DOHH2 (cell line): ENCODE measurements at regions not wholly inside any gene's neighbourhood (a gene's known extent, or its start where the extent isn't known, plus 50 kb on each side); places are given as distances from the start of the nearest gene placed in this dataset.

Experiments
- H3F3A ChIP-seq: fragments of 200-600 bp; sonication (generic), shearing (Covaris generic); 2 replicates; pipeline ENCODE4 v1.6.0; 2016; ENCODE audit warnings: antibody characterized with exemption, mild to moderate bottlenecking; ENCODE audit not compliant: control insufficient read depth, insufficient read depth
- H3K27ac ChIP-seq: fragments of 200-600 bp; sonication (generic); 2 replicates; pipeline ENCODE4 v1.5.1; 2014; ENCODE audit warnings: low read depth, mild to moderate bottlenecking, low read length, moderate library complexity
- H3K27me3 ChIP-seq: fragments of 200-600 bp; sonication (generic); 2 replicates; pipeline ENCODE4 v1.6.1; 2014; ENCODE audit warnings: mild to moderate bottlenecking, low read length, mixed read lengths; ENCODE audit not compliant: control insufficient read depth
- H3K36me3 ChIP-seq: fragments of 200-600 bp; sonication (generic); 2 replicates; pipeline ENCODE4 v1.6.1; 2014; ENCODE audit warnings: mild to moderate bottlenecking, low read length, moderate library complexity, mixed read lengths; ENCODE audit not compliant: control insufficient read depth
- H3K4me1 ChIP-seq: fragments of 200-600 bp; sonication (generic); 2 replicates; pipeline ENCODE4 v1.6.1; 2014; ENCODE audit warnings: mild to moderate bottlenecking, low read length, mixed read lengths; ENCODE audit not compliant: control insufficient read depth
- H3K4me2 ChIP-seq: fragments of 200-600 bp; sonication (generic); 2 replicates; pipeline ENCODE4 v1.6.0; 2014; ENCODE audit warnings: mild to moderate bottlenecking, low read length, moderate library complexity
- H3K4me3 ChIP-seq: fragments of 200-600 bp; sonication (generic); 2 replicates; pipeline ENCODE4 v1.5.1; 2014; ENCODE audit warnings: mild to moderate bottlenecking, low read length, mixed read lengths
- H3K79me2 ChIP-seq: fragments of 200-600 bp; sonication (generic); 2 replicates; pipeline ENCODE4 v1.6.1; 2014; ENCODE audit warnings: mild to moderate bottlenecking, low read length, mixed read lengths; ENCODE audit not compliant: control insufficient read depth
- H3K9me2 ChIP-seq: fragments of 200-600 bp; sonication (generic); replicated peaks from 2 replicates; pipeline ENCODE4 v1.6.1; 2014; ENCODE audit warnings: mild to moderate bottlenecking, low read length, mixed read lengths; ENCODE audit not compliant: control insufficient read depth
- H3K9me3 ChIP-seq: fragments of 200-600 bp; sonication (generic); 2 replicates; pipeline ENCODE4 v1.6.1; 2014; ENCODE audit warnings: antibody characterized with exemption, low read length, mixed read lengths; ENCODE audit not compliant: control insufficient read depth, insufficient read depth
- H4K20me1 ChIP-seq: fragments of 200-600 bp; sonication (generic); 2 replicates; pipeline ENCODE4 v1.6.0; 2014; ENCODE audit warnings: low read depth, mild to moderate bottlenecking, antibody characterized with exemption, low read length, moderate library complexity; ENCODE audit not compliant: control insufficient read depth, insufficient read depth
- EZH2phosphoT487 ChIP-seq: fragments of 200-600 bp; sonication (generic); IDR thresholded peaks from 2 replicates; pipeline ENCODE4 v1.6.1; 2017; ENCODE audit warnings: borderline replicate concordance, mild to moderate bottlenecking, antibody characterized with exemption, low read length, moderate library complexity, mixed read lengths
- TF ChIP-seq, protein P1 (sequence below): fragments of 200-600 bp; sonication (generic); IDR thresholded peaks from one replicate; pipeline ENCODE4 v1.5.1; 2014; ENCODE audit warnings: antibody characterized with exemption, mild to moderate bottlenecking, low read depth, low read length; ENCODE audit not compliant: poor library complexity, severe bottlenecking

- H3K27ac ChIP-seq = no peak overlapping the region
- H3K4me3 ChIP-seq = no peak overlapping the region
- H3K27me3 ChIP-seq = no peaks in the 10 kb centered on the region
- no peaks in the 10 kb centered on the region for H3K36me3 ChIP-seq
- no peak for TF ChIP-seq EZH2phosphoT487
- TF ChIP-seq, protein P1, sequence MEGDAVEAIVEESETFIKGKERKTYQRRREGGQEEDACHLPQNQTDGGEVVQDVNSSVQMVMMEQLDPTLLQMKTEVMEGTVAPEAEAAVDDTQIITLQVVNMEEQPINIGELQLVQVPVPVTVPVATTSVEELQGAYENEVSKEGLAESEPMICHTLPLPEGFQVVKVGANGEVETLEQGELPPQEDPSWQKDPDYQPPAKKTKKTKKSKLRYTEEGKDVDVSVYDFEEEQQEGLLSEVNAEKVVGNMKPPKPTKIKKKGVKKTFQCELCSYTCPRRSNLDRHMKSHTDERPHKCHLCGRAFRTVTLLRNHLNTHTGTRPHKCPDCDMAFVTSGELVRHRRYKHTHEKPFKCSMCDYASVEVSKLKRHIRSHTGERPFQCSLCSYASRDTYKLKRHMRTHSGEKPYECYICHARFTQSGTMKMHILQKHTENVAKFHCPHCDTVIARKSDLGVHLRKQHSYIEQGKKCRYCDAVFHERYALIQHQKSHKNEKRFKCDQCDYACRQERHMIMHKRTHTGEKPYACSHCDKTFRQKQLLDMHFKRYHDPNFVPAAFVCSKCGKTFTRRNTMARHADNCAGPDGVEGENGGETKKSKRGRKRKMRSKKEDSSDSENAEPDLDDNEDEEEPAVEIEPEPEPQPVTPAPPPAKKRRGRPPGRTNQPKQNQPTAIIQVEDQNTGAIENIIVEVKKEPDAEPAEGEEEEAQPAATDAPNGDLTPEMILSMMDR = no peak
- no peaks in the 10 kb centered on the region for H4K20me1 ChIP-seq
- no peaks in the 10 kb centered on the region for H3K9me2 ChIP-seq
- no peaks in the 10 kb centered on the region for H3K79me2 ChIP-seq
- H3K4me2 ChIP-seq = no peak overlapping the region
- no peaks in the 10 kb centered on the region for H3K4me1 ChIP-seq
- H3F3A ChIP-seq = no peaks in the 10 kb centered on the region
- H3K9me3 ChIP-seq = no peaks in the 10 kb centered on the region
Measured at GRCh38 chr3:117647435-117647834, 937.9 kb downstream of the TUSC7 start.

DNA sequence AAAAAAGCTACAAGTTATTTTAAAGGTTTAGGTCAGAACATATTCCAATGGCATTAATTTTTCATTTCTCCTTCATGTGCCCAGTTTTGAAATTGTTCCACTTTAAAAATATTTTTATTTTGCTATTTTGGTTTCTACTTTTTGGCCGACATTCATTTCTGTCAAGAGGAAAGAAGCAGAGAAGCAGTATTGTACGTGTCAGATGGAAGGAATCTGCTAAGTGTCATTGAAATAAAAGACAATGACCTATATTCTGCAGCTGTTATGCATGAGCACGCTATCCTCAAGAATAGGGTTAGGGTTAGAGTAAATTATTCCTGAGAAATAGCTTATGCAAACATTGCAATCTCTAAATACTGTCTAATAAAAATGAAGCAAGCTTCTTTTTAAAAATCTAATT is 941.7 kb downstream of the TUSC7 start:
- TF ChIP-seq EZH2phosphoT487 = no peak
- TF ChIP-seq, protein P1 = no peak
- Histone ChIP-seq H3K27me3 (no peaks in the 10 kb centered on the region), H3K4me1 (no peaks in the 10 kb centered on the region), H3K4me2 (no peak overlapping the region), H3K9me2 (no peaks in the 10 kb centered on the region), H4K20me1 (no peaks in the 10 kb centered on the region), H3F3A (no peaks in the 10 kb centered on the region), H3K9me3 (no peaks in the 10 kb centered on the region), H3K79me2 (no peaks in the 10 kb centered on the region), H3K27ac (no peak overlapping the region), H3K4me3 (no peak overlapping the region), H3K36me3 (no peaks in the 10 kb centered on the region)

DNA sequence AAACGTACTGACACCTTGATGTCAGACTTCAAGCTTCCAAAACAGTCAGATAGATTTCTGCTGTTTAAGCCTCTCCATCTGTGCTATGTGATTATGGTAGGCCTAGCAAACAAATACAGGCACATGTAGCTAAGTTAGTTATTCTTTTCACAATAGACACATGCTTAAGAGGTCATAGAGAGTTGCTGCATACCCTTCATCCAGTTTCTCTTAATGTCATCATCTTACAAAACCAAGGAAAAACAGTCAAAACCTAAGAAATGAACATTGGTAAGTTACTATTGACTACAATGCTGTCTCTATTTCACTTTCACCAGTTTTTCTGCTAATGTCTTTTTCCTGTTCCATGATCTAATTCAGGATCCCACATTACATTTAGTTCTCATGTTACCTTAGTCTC is 946.8 kb downstream of the TUSC7 start:
- Histone ChIP-seq H3K9me3 (no peaks in the 10 kb centered on the region), H3K36me3 (no peaks in the 10 kb centered on the region), H4K20me1 (no peaks in the 10 kb centered on the region), H3K4me1 (no peaks in the 10 kb centered on the region), H3F3A (no peaks in the 10 kb centered on the region), H3K79me2 (no peaks in the 10 kb centered on the region), H3K27ac (no peak overlapping the region), H3K4me2 (no peak overlapping the region), H3K9me2 (no peaks in the 10 kb centered on the region), H3K27me3 (no peaks in the 10 kb centered on the region), H3K4me3 (no peak overlapping the region)
- TF ChIP-seq EZH2phosphoT487 = no peak
- TF ChIP-seq, protein P1 = no peak

DNA sequence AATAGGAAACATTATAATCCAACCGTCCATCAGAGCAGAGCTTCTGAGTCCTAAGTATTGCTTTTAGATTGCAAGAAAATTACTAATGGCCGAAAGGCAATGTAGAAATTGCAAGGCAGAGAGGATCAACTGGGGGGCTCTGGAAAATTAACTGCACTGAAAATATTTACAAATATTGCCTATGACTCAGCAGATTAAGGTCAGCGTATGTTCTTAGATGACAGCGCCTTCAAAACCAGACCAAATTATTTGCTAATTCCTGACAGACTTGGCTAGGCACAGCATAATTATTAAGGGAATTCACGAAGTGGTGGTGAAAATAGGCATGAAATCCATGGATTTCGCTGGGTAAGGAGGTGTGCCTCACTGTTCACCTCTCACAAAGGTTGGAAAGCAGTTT is 947.7 kb downstream of the TUSC7 start:
- Histone ChIP-seq H3K36me3 (no peaks in the 10 kb centered on the region), H3K4me1 (no peaks in the 10 kb centered on the region), H3K79me2 (no peaks in the 10 kb centered on the region), H3K4me2 (no peak overlapping the region), H3K27me3 (no peaks in the 10 kb centered on the region), H3K9me2 (no peaks in the 10 kb centered on the region), H3K4me3 (no peak overlapping the region), H3F3A (no peaks in the 10 kb centered on the region), H3K9me3 (no peaks in the 10 kb centered on the region), H3K27ac (no peak overlapping the region), H4K20me1 (no peaks in the 10 kb centered on the region)
- TF ChIP-seq, protein P1 = no peak
- no peak for TF ChIP-seq EZH2phosphoT487
